ENCODE measurements at regions not wholly inside any gene's neighbourhood (a gene's known extent, or its start where the extent isn't known, plus 50 kb on each side); places are given as distances from the start of the nearest gene placed in this dataset.

DNA sequence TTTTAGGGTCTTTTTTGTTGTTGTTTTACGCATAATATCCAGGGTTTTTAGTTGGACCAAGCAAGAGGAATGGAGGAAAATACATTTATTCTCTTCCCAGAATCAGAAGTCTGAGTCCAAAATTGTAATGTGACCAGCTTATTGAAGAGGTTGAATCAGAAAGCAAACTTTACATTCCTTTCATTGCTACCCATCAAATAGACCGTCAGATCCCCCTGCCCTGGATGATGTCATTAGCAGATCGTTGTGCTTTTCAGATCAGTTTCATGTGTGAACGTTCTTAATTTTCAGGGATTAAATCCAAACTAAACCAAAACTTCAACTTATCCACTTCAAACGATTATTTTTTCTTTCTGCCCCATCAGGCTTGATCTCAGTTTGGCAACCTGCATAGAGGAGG is 85.7 kb upstream of the NGF start:
- no peak for TF ChIP-seq FOXO1 (CRISPR knock-in tag; IDR thresholded peaks at IDR 0.05)
- no peak for TF ChIP-seq ZNF136 (CRISPR knock-in tag; IDR thresholded peaks at IDR 0.05; ENCODE audit: low read depth)
- TF ChIP-seq, protein P1, sequence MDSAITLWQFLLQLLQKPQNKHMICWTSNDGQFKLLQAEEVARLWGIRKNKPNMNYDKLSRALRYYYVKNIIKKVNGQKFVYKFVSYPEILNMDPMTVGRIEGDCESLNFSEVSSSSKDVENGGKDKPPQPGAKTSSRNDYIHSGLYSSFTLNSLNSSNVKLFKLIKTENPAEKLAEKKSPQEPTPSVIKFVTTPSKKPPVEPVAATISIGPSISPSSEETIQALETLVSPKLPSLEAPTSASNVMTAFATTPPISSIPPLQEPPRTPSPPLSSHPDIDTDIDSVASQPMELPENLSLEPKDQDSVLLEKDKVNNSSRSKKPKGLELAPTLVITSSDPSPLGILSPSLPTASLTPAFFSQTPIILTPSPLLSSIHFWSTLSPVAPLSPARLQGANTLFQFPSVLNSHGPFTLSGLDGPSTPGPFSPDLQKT (CRISPR knock-in tag; IDR thresholded peaks at IDR 0.05; ENCODE audit: borderline replicate concordance) = no peak
- TF ChIP-seq ZNF629 (CRISPR knock-in tag; conservative IDR thresholded peaks at IDR 0.05) = no peak
- TF ChIP-seq, protein P2, sequence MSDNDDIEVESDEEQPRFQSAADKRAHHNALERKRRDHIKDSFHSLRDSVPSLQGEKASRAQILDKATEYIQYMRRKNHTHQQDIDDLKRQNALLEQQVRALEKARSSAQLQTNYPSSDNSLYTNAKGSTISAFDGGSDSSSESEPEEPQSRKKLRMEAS (IDR thresholded peaks at IDR 0.05) = no peak
- no peak for TF ChIP-seq CBFB (CRISPR knock-in tag; IDR thresholded peaks at IDR 0.05)
- TF ChIP-seq ZNF251 (CRISPR knock-in tag; IDR thresholded peaks at IDR 0.05) = no peak
- TF ChIP-seq NR2F1 (CRISPR knock-in tag; IDR thresholded peaks at IDR 0.05) = no peak
- TF ChIP-seq, protein P3, sequence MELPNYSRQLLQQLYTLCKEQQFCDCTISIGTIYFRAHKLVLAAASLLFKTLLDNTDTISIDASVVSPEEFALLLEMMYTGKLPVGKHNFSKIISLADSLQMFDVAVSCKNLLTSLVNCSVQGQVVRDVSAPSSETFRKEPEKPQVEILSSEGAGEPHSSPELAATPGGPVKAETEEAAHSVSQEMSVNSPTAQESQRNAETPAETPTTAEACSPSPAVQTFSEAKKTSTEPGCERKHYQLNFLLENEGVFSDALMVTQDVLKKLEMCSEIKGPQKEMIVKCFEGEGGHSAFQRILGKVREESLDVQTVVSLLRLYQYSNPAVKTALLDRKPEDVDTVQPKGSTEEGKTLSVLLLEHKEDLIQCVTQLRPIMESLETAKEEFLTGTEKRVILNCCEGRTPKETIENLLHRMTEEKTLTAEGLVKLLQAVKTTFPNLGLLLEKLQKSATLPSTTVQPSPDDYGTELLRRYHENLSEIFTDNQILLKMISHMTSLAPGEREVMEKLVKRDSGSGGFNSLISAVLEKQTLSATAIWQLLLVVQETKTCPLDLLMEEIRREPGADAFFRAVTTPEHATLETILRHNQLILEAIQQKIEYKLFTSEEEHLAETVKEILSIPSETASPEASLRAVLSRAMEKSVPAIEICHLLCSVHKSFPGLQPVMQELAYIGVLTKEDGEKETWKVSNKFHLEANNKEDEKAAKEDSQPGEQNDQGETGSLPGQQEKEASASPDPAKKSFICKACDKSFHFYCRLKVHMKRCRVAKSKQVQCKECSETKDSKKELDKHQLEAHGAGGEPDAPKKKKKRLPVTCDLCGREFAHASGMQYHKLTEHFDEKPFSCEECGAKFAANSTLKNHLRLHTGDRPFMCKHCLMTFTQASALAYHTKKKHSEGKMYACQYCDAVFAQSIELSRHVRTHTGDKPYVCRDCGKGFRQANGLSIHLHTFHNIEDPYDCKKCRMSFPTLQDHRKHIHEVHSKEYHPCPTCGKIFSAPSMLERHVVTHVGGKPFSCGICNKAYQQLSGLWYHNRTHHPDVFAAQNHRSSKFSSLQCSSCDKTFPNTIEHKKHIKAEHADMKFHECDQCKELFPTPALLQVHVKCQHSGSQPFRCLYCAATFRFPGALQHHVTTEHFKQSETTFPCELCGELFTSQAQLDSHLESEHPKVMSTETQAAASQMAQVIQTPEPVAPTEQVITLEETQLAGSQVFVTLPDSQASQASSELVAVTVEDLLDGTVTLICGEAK (IDR thresholded peaks at IDR 0.05) = no peak
- TF ChIP-seq, protein P3 (CRISPR knock-in tag; IDR thresholded peaks at IDR 0.05) = no peak
- no peak for TF ChIP-seq FOXA1 (IDR thresholded peaks at IDR 0.05)
- no peak for TF ChIP-seq FOXA1 (CRISPR knock-in tag; IDR thresholded peaks at IDR 0.05)

Measured in HepG2 (cell line).